ENCODE measurements at regions not wholly inside any gene's neighbourhood (a gene's known extent, or its start where the extent isn't known, plus 50 kb on each side); places are given as distances from the start of the nearest gene placed in this dataset.

- TF ChIP-seq GATA2 (IDR thresholded peaks at IDR 0.05; ENCODE audit: low read depth, low read length) (no peak), GATA3 (IDR thresholded peaks at IDR 0.05; ENCODE audit: low read depth, low read length) (no peak)
Observed at GRCh38 chr15:87793725-87794124, 462.8 kb downstream of the NTRK3 start.

Data from SH-SY5Y (cell line).